ENCODE measurements at regions not wholly inside any gene's neighbourhood (a gene's known extent, or its start where the extent isn't known, plus 50 kb on each side); places are given as distances from the start of the nearest gene placed in this dataset.

- no peak for DNase-seq (ENCODE audit: low spot score)
Observed at GRCh38 chr12:90151491-90152015, 442.9 kb upstream of the ATP2B1 start.

GRCh38 chr12:90149453-90149852, 440.8 kb upstream of the ATP2B1 start:
- no peak for DNase-seq (ENCODE audit: low spot score)

- peak; percentile 61 for DNase-seq (ENCODE audit: low spot score)
Observed at GRCh38 chr12:90129366-90130030, 420.9 kb upstream of the ATP2B1 start.

GRCh38 chr12:90128526-90128925, 419.9 kb upstream of the ATP2B1 start:
- DNase-seq (ENCODE audit: low spot score) = peak; percentile 4

- DNase-seq (ENCODE audit: low spot score) = no peak
Observed at GRCh38 chr12:90126125-90126524, 417.5 kb upstream of the ATP2B1 start.

- no peak for DNase-seq (ENCODE audit: low spot score)
Observed at GRCh38 chr12:90124914-90125313, 416.3 kb upstream of the ATP2B1 start.

GRCh38 chr12:90124289-90124688, 415.7 kb upstream of the ATP2B1 start:
- no peak for DNase-seq (ENCODE audit: low spot score)

- no peak for DNase-seq (ENCODE audit: low spot score)
Observed at GRCh38 chr12:90122681-90123080, 414.0 kb upstream of the ATP2B1 start.

GRCh38 chr12:90120627-90121026, 412.0 kb upstream of the ATP2B1 start:
- no peak for DNase-seq (ENCODE audit: low spot score)

- no peak for DNase-seq (ENCODE audit: low spot score)
Observed at GRCh38 chr12:90112666-90113065, 404.0 kb upstream of the ATP2B1 start.

- DNase-seq (ENCODE audit: low spot score) = no peak
Observed at GRCh38 chr12:90111791-90112580, 403.3 kb upstream of the ATP2B1 start.

GRCh38 chr12:90106568-90106967, 397.9 kb upstream of the ATP2B1 start:
- no peak for DNase-seq (ENCODE audit: low spot score)

GRCh38 chr12:90102957-90103652, 394.5 kb upstream of the ATP2B1 start:
- peak; percentile 69 for DNase-seq (ENCODE audit: low spot score)

- no peak for DNase-seq (ENCODE audit: low spot score)
Observed at GRCh38 chr12:90100579-90100978, 391.9 kb upstream of the ATP2B1 start.

GRCh38 chr12:90099288-90099687, 390.6 kb upstream of the ATP2B1 start:
- DNase-seq (ENCODE audit: low spot score) = no peak

GRCh38 chr12:90098132-90098779, 389.6 kb upstream of the ATP2B1 start:
- DNase-seq (ENCODE audit: low spot score) = no peak

GRCh38 chr12:90091809-90092208, 383.2 kb upstream of the ATP2B1 start:
- no peak for DNase-seq (ENCODE audit: low spot score)

- DNase-seq (ENCODE audit: low spot score) = peak; percentile 41
Observed at GRCh38 chr12:90090929-90091651, 382.5 kb upstream of the ATP2B1 start.

GRCh38 chr12:90086281-90086680, 377.6 kb upstream of the ATP2B1 start:
- no peak for DNase-seq (ENCODE audit: low spot score)

GRCh38 chr12:90085494-90086274, 377.0 kb upstream of the ATP2B1 start:
- no peak for DNase-seq (ENCODE audit: low spot score)
